Adrenal gland (tissue), 9 donors: ENCODE measurements at regions not wholly inside any gene's neighbourhood (a gene's known extent, or its start where the extent isn't known, plus 50 kb on each side); places are given as distances from the start of the nearest gene placed in this dataset.
"Not testable (repeated sequence)": the region's sequence is repeated elsewhere in the genome, so short reads cannot be mapped to it uniquely, and the experiment has no call there.

Experiments used
- DNase-seq, 7 donors: peaks; one replicate each; pipeline ENCODE4 v3.0.0-alpha.2; 2019 to 2020
- H3K27ac ChIP-seq, 5 donors: fragments of 200-600 bp; sonication (generic) in 4 of 5; 1 replicate in 3 of 5; 2 replicates in 2 of 5; pipeline versions ENCODE4 v1.5.1 to v1.8.0; 2016 to 2020; ENCODE audit warnings: mild to moderate bottlenecking in 1 of 5
- H3K27me3 ChIP-seq: fragments of 200-600 bp; 2 replicates; pipeline ENCODE4 v1.8.0; 2021
- H3K36me3 ChIP-seq, 2 donors: fragments of 200-600 bp; replicated peaks in 1 of 2; 1 replicate in 1 of 2; 2 replicates in 1 of 2; pipeline versions ENCODE4 v1.5.1 to v1.8.0; 2018 to 2022
- H3K4me1 ChIP-seq, 2 donors: fragments of 200-600 bp; replicated peaks in 1 of 2; 1 replicate in 1 of 2; 2 replicates in 1 of 2; pipeline versions ENCODE4 v1.5.1 to v1.8.0; 2018 to 2021
- H3K4me3 ChIP-seq, 4 donors: fragments of 200-600 bp; sonication (generic) in 3 of 4; one replicate each; pipeline ENCODE4 v1.5.1; 2016 to 2018
- H3K9me3 ChIP-seq, 3 donors: fragments of 200-600 bp; sonication (generic) in 1 of 3; replicated peaks in 1 of 3; 1 replicate in 2 of 3; 2 replicates in 1 of 3; pipeline versions ENCODE4 v1.5.1 to v1.8.0; 2016 to 2021
- POLR2A ChIP-seq, 2 donors: fragments of 450-650 bp; IDR thresholded peaks; one replicate each; pipeline ENCODE4 v1.6.1; 2017; ENCODE audit warnings: antibody characterized with exemption in 2 of 2, mild to moderate bottlenecking in 2 of 2, moderate library complexity in 1 of 2
- WGBS, 4 donors: extraction: QIAGEN DNeasy Blood & Tissue Kit in 2 of 4; methylation state at CpG; one replicate each; pipeline versions ENCODE4 v1.1.5 to v1.1.7; 2013 to 2017; 5-methylcytosine and 5-hydroxymethylcytosine counted together
- intact Hi-C, 2 donors: fragments of 100-400 bp; cut with DNase I; formaldehyde crosslinking; loops; one replicate each; pipeline versions ENCODE4 v1.14.1 to v1.15.0; 2022 to 2023
- TF ChIP-seq, protein P1 (sequence below), 6 experiments: fragments of 450-650 bp in 4 of 6; fragments of 200-600 bp in 2 of 6; sonication (generic) in 1 of 6; IDR thresholded peaks; 1 replicate in 5 of 6; 2 replicates in 1 of 6; pipeline versions ENCODE4 v1.5.1 to v1.8.0; 2016 to 2021; ENCODE audit warnings: antibody characterized with exemption in 6 of 6, mild to moderate bottlenecking in 2 of 6, moderate library complexity in 1 of 6
- donor health status: healthy with polysubstance abuse.
- donor health status: Bipolar disorder and iron deficiency.
- donor health status: DM: yes; HTN: yes; CAD: no.
- donor health status: DM: no; HTN: no; CAD: no.
- donor health status: DM: no; HTN: no; CAD: no.

DNA sequence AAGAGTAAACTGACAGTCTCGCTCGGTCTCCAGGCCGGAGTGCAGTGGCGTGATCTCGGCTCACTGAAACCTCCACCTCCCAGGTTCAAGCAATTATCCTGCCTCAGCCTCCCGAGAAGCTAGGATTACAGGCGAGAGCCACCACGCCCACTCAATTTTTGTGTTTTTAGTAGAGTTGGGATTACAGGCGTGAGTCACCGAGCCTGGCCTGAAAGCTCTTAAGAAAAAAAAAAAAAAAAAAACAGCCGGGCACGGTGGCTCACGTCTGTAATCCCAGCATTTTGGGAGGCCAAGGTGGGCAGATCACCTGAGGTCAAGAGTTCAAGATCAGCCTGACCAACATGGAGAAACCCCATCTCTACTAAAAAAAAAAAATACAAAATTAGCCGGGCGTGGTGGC is 55.3 kb upstream of the THOC2 start:
- 78 to 85% (median 83%) methylated on average over 13 to 15 of the region's 15 CpGs for WGBS, 4 donors
- H3K4me1 ChIP-seq, H3K36me3 ChIP-seq, H3K9me3 ChIP-seq, H3K4me3 ChIP-seq, DNase-seq, H3K27me3 ChIP-seq, intact Hi-C loops, H3K27ac ChIP-seq: not testable (repeated sequence)

DNA sequence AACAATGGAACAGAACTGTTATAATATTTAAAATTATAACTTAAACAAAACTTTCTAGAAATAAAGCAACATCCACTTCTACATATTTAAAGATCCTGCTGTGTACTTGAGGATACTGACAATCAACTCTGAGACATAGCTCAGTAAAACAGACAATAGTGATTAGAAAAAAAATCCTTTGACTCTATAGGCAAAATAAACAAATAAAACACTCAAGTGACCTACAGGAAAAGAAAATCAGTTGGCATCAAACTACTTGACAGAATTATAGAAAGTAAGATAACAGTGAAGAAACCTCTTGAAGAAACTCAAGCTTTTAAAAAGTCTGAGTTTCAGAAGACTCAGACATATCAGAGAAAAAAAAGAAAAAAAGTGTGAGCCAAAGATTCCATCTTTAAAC is 55.9 kb upstream of the THOC2 start:
- H3K4me3 ChIP-seq: no peak overlapping the region
- H3K27ac ChIP-seq: no peak overlapping the region
- H3K36me3 ChIP-seq: no peaks in the 10 kb centered on the region
- TF ChIP-seq, protein P1, sequence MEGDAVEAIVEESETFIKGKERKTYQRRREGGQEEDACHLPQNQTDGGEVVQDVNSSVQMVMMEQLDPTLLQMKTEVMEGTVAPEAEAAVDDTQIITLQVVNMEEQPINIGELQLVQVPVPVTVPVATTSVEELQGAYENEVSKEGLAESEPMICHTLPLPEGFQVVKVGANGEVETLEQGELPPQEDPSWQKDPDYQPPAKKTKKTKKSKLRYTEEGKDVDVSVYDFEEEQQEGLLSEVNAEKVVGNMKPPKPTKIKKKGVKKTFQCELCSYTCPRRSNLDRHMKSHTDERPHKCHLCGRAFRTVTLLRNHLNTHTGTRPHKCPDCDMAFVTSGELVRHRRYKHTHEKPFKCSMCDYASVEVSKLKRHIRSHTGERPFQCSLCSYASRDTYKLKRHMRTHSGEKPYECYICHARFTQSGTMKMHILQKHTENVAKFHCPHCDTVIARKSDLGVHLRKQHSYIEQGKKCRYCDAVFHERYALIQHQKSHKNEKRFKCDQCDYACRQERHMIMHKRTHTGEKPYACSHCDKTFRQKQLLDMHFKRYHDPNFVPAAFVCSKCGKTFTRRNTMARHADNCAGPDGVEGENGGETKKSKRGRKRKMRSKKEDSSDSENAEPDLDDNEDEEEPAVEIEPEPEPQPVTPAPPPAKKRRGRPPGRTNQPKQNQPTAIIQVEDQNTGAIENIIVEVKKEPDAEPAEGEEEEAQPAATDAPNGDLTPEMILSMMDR (IDR thresholded peaks at IDR 0.05): no peak
- TF ChIP-seq POLR2A (IDR thresholded peaks at IDR 0.05): no peak
- H3K9me3 ChIP-seq: no peaks in the 10 kb centered on the region
- intact Hi-C loops: no loop called here
- no peaks in the 10 kb centered on the region for H3K27me3 ChIP-seq
- DNase-seq: no peak
- H3K4me1 ChIP-seq: no peaks in the 10 kb centered on the region

DNA sequence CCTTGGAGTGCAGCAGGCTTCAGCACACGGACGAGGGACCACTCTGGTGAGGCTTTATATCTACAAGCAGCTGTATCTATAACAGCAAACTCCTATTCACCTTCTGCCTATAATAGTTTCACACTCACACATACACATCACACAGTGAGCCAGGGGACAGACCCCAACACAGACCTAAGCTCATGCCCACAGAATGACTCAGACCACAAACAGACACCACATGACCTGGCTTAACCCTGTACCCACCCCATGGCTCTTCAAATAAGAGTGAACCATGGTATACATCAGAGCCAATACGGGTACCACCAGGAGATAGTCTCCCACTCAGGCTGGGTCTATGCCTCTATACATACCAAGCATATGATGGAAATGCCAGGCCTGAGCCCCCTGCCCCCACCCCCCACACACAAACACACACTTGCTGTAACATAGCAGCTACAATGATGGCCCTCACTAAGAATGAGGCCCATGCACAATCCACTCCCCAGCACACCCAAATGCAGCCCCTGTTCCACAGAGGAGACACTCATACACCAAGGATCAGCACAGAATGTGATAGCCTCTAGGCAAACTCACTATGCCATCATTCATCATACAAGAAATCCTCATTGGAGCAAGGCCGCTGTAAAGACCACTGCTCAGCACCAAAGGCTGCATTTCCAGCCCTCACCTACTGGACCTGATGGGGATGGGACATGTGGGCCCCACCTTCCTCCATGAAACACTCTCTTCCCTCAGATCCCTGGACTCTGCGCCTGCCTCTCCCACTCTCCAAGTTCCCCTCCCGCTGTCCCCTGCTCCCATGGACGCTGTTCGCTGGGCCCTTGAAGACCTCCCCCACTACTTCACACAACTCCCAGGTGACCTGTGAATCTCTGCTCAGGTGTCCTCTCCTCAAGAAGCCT is 62.1 kb upstream of the XIAP start:
- no peaks in the 10 kb centered on the region for H3K36me3 ChIP-seq
- intact Hi-C loops: no loop called here
- no peak for TF ChIP-seq POLR2A (IDR thresholded peaks at IDR 0.05)
- TF ChIP-seq, protein P1 (IDR thresholded peaks at IDR 0.05): no peak
- no peaks in the 10 kb centered on the region for H3K9me3 ChIP-seq
- H3K27me3 ChIP-seq: no peaks in the 10 kb centered on the region
- DNase-seq: no peak
- 80 to 97% (median 88%) methylated on average over 6 to 8 of the region's 8 CpGs for WGBS, 4 donors
- no peaks in the 10 kb centered on the region for H3K4me1 ChIP-seq
- H3K27ac ChIP-seq: no peak overlapping the region
- no peak overlapping the region for H3K4me3 ChIP-seq

DNA sequence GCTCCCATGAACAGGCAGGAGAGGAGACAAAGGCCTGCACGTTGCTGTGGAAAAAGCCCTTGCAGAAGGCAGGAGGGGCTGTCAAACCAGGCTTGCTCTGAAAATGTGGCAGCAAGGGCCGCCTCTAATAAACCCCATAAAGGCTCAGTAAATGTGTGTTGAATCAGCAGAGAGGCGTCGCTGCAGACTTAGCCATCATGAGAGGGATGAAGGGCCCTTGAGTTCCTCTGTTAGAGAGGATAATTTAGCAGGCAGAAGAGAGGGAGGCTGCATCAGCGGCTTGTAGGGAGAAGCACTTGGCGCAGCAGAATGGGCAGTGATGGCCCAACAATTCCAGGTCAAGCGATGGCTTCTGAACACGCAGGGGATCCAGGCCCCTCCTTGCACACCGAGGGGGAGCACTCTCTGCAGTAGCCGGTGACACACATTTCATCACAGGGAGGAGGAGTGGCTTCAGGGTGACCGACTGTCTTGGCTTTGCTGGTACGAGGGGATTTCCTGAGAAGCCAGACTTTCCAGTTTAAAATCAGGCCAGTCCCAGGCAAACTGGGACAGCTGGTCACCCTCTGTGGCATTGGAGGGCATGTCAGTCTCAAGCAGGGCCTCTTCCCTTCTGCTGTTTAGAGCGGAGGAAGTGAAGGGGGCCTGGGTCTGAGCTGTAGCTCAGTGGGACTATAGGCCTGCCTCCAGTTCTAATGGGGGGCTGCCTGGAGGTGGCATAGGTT is 61.0 kb upstream of the XIAP start:
- H3K27me3 ChIP-seq, H3K36me3 ChIP-seq, H3K27ac ChIP-seq, H3K4me1 ChIP-seq, H3K9me3 ChIP-seq, DNase-seq, intact Hi-C loops, H3K4me3 ChIP-seq: not testable (repeated sequence)
- WGBS, 4 donors: 72 to 92% (median 83%) methylated on average over 9 to 12 of the region's 13 CpGs

DNA sequence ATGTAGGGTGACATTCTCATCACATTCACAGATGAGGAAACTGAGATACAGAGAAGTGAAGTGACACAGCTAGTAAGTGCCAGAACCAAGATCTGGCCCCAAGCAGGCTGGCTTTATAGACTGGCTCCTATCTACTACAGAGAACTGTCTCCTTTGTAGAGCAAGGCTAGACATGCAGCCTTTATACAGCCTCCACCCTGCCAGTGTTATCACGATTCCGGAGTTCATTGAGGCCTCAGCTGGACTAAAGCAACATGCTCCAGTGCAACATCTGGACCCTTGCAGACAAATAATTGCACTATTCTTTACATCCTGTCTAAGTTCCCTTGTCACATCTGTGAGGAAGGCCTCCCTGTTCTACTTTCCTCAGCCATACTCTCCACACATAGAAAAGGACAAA is 58.0 kb upstream of the XIAP start:
- Histone ChIP-seq H3K27ac (no peak overlapping the region), H3K36me3 (no peaks in the 10 kb centered on the region), H3K27me3 (no peaks in the 10 kb centered on the region), H3K4me3 (no peak overlapping the region), H3K4me1 (no peaks in the 10 kb centered on the region), H3K9me3 (no peaks in the 10 kb centered on the region)
- no peak for TF ChIP-seq POLR2A (IDR thresholded peaks at IDR 0.05)
- TF ChIP-seq, protein P1 (IDR thresholded peaks at IDR 0.05): no peak
- intact Hi-C loops: no loop called here
- DNase-seq: no peak
- 60 to 86% (median 78%) methylated on average over 2 of the region's 2 CpGs for WGBS, 4 donors
